ENCODE measurements at regions not wholly inside any gene's neighbourhood (a gene's known extent, or its start where the extent isn't known, plus 50 kb on each side); places are given as distances from the start of the nearest gene placed in this dataset.

- no peak for TF ChIP-seq RAD21 (conservative IDR thresholded peaks at IDR 0.05 in 1 of 2, IDR thresholded peaks at IDR 0.05 in 1 of 2)
- no peak for TF ChIP-seq ESRRA (IDR thresholded peaks at IDR 0.05; ENCODE audit: borderline replicate concordance, low read length)
- TF ChIP-seq, protein P1, sequence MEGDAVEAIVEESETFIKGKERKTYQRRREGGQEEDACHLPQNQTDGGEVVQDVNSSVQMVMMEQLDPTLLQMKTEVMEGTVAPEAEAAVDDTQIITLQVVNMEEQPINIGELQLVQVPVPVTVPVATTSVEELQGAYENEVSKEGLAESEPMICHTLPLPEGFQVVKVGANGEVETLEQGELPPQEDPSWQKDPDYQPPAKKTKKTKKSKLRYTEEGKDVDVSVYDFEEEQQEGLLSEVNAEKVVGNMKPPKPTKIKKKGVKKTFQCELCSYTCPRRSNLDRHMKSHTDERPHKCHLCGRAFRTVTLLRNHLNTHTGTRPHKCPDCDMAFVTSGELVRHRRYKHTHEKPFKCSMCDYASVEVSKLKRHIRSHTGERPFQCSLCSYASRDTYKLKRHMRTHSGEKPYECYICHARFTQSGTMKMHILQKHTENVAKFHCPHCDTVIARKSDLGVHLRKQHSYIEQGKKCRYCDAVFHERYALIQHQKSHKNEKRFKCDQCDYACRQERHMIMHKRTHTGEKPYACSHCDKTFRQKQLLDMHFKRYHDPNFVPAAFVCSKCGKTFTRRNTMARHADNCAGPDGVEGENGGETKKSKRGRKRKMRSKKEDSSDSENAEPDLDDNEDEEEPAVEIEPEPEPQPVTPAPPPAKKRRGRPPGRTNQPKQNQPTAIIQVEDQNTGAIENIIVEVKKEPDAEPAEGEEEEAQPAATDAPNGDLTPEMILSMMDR (IDR thresholded peaks at IDR 0.05), result no peak
- TF ChIP-seq ZC3H11A (IDR thresholded peaks at IDR 0.05), result no peak
- TF ChIP-seq GATA3 (IDR thresholded peaks at IDR 0.05; ENCODE audit: borderline replicate concordance), result no peak
- no peak for TF ChIP-seq POLR2A (IDR thresholded peaks at IDR 0.05; ENCODE audit: low read length)
- no peak for TF ChIP-seq E2F6 (IDR thresholded peaks at IDR 0.05; ENCODE audit: borderline replicate concordance, low read depth)
- TF ChIP-seq ZNF302 (CRISPR knock-in tag; IDR thresholded peaks at IDR 0.05), result no peak
- no peak for TF ChIP-seq EHMT2 (IDR thresholded peaks at IDR 0.05; ENCODE audit: low read depth)
- TF ChIP-seq ZFP36 (IDR thresholded peaks at IDR 0.05; ENCODE audit: borderline replicate concordance, partially characterized antibody), result no peak
- TF ChIP-seq, protein P2, sequence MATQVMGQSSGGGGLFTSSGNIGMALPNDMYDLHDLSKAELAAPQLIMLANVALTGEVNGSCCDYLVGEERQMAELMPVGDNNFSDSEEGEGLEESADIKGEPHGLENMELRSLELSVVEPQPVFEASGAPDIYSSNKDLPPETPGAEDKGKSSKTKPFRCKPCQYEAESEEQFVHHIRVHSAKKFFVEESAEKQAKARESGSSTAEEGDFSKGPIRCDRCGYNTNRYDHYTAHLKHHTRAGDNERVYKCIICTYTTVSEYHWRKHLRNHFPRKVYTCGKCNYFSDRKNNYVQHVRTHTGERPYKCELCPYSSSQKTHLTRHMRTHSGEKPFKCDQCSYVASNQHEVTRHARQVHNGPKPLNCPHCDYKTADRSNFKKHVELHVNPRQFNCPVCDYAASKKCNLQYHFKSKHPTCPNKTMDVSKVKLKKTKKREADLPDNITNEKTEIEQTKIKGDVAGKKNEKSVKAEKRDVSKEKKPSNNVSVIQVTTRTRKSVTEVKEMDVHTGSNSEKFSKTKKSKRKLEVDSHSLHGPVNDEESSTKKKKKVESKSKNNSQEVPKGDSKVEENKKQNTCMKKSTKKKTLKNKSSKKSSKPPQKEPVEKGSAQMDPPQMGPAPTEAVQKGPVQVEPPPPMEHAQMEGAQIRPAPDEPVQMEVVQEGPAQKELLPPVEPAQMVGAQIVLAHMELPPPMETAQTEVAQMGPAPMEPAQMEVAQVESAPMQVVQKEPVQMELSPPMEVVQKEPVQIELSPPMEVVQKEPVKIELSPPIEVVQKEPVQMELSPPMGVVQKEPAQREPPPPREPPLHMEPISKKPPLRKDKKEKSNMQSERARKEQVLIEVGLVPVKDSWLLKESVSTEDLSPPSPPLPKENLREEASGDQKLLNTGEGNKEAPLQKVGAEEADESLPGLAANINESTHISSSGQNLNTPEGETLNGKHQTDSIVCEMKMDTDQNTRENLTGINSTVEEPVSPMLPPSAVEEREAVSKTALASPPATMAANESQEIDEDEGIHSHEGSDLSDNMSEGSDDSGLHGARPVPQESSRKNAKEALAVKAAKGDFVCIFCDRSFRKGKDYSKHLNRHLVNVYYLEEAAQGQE (IDR thresholded peaks at IDR 0.05), result no peak
- no peak for TF ChIP-seq HDAC2 (IDR thresholded peaks at IDR 0.05)
- TF ChIP-seq MAFK (IDR thresholded peaks at IDR 0.05; ENCODE audit: partially characterized antibody), result no peak
- TF ChIP-seq CEBPB (IDR thresholded peaks at IDR 0.05), result no peak
- TF ChIP-seq, protein P3, sequence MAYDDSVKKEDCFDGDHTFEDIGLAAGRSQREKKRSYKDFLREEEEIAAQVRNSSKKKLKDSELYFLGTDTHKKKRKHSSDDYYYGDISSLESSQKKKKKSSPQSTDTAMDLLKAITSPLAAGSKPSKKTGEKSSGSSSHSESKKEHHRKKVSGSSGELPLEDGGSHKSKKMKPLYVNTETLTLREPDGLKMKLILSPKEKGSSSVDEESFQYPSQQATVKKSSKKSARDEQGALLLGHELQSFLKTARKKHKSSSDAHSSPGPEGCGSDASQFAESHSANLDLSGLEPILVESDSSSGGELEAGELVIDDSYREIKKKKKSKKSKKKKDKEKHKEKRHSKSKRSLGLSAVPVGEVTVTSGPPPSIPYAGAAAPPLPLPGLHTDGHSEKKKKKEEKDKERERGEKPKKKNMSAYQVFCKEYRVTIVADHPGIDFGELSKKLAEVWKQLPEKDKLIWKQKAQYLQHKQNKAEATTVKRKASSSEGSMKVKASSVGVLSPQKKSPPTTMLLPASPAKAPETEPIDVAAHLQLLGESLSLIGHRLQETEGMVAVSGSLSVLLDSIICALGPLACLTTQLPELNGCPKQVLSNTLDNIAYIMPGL (CRISPR knock-in tag; IDR thresholded peaks at IDR 0.05; ENCODE audit: borderline replicate concordance), result no peak
- no peak for TF ChIP-seq RFX5 (IDR thresholded peaks at IDR 0.05)
- TF ChIP-seq TP53 (CRISPR knock-in tag; IDR thresholded peaks at IDR 0.05), result no peak
- no peak for TF ChIP-seq SMC3 (IDR thresholded peaks at IDR 0.05)
- TF ChIP-seq CBX2 (IDR thresholded peaks at IDR 0.05; ENCODE audit: borderline replicate concordance, low read depth), result no peak
- no peak for TF ChIP-seq POLR2AphosphoS2 (conservative IDR thresholded peaks at IDR 0.05; ENCODE audit: low read length)
- DNase-seq (ENCODE audit: low read depth in 1 of 2, low spot score in 1 of 2), result no peak
- POLR2A ChIA-PET, result no interaction called here
- no peak overlapping the region for H3K27ac ChIP-seq
- H3K4me2 ChIP-seq, result no peak overlapping the region
- no peaks in the 10 kb centered on the region for H3K9me3 ChIP-seq
- CTCF ChIA-PET, result interaction anchor here (1.1 kb wide), 1 partner anchor 23 kb away, joined by 3 read pairs; no protein-coding TSS in a partner anchor
- no peaks in the 10 kb centered on the region for H3K4me1 ChIP-seq
- H3K4me3 ChIP-seq, result no peak overlapping the region
- ATAC-seq, result no peak
- no peak for FAIRE-seq
- 90% methylated on average over 7 of the region's 7 CpGs for WGBS (ENCODE audit: missing lambda C conversion rate)
Observed at GRCh38 chr3:31196881-31197364, 302.5 kb upstream of the GADL1 start.

- Histone ChIP-seq H3K4me1 (no peaks in the 10 kb centered on the region), H3K9me3 (no peaks in the 10 kb centered on the region), H3K4me2 (no peak overlapping the region), H3K4me3 (no peak overlapping the region), H3K27ac (no peak overlapping the region)
- TF ChIP-seq CBX8 (IDR thresholded peaks at IDR 0.05) (no peak), FOSB (CRISPR knock-in tag; IDR thresholded peaks at IDR 0.05) (no peak), ZC3H11A (IDR thresholded peaks at IDR 0.05) (no peak), MAZ (IDR thresholded peaks at IDR 0.05; ENCODE audit: borderline replicate concordance, low read depth, low read length) (no peak), TP53 (CRISPR knock-in tag; IDR thresholded peaks at IDR 0.05) (no peak), ESRRA (IDR thresholded peaks at IDR 0.05; ENCODE audit: borderline replicate concordance, low read length) (no peak), SMC3 (IDR thresholded peaks at IDR 0.05) (no peak), ATOH8 (CRISPR knock-in tag; IDR thresholded peaks at IDR 0.05; ENCODE audit: low read depth) (no peak), RNF2 (IDR thresholded peaks at IDR 0.05; ENCODE audit: borderline replicate concordance, low read depth) (no peak), EHMT2 (IDR thresholded peaks at IDR 0.05; ENCODE audit: low read depth) (no peak), RAD21 (conservative IDR thresholded peaks at IDR 0.05 in 1 of 2, IDR thresholded peaks at IDR 0.05 in 1 of 2) (no peak), HEYL (CRISPR knock-in tag; IDR thresholded peaks at IDR 0.05) (no peak), GATA3 (IDR thresholded peaks at IDR 0.05; ENCODE audit: borderline replicate concordance) (no peak), ZNF302 (CRISPR knock-in tag; IDR thresholded peaks at IDR 0.05) (no peak), POLR2A (IDR thresholded peaks at IDR 0.05; ENCODE audit: low read length) (no peak), HDAC2 (IDR thresholded peaks at IDR 0.05) (no peak), ZFP36 (IDR thresholded peaks at IDR 0.05; ENCODE audit: borderline replicate concordance, partially characterized antibody) (no peak), RCOR1 (IDR thresholded peaks at IDR 0.05; ENCODE audit: low read depth, low read length) (no peak)
- no peak for ATAC-seq
- 40% methylated on average over 2 of the region's 2 CpGs for WGBS (ENCODE audit: missing lambda C conversion rate)
- no peak for FAIRE-seq
- POLR2A ChIA-PET, result no interaction called here
- DNase-seq (ENCODE audit: low read depth in 1 of 2, low spot score in 1 of 2), result no peak
- CTCF ChIA-PET, result no interaction called here
Observed at GRCh38 chr3:31197941-31198340, 303.5 kb upstream of the GADL1 start.

All from A549 (cell line).